ENCODE measurements at regions not wholly inside any gene's neighbourhood (a gene's known extent, or its start where the extent isn't known, plus 50 kb on each side); places are given as distances from the start of the nearest gene placed in this dataset.

- DNase-seq, result no peak
These were observed 302.7 kb upstream of the ARPP21 start for GRCh38 chr3:35336601-35337000.

GRCh38 chr3:35338186-35338585 lies 301.1 kb upstream of the ARPP21 start:
- no peak for DNase-seq

- DNase-seq, result no peak
These were observed 259.1 kb upstream of the ARPP21 start for GRCh38 chr3:35380196-35380595.

GRCh38 chr3:35383216-35383615 lies 256.1 kb upstream of the ARPP21 start:
- DNase-seq, result no peak

- DNase-seq, result no peak
These were observed 255.4 kb upstream of the ARPP21 start for GRCh38 chr3:35383719-35384555.

GRCh38 chr3:35385271-35385670 lies 254.1 kb upstream of the ARPP21 start:
- no peak for DNase-seq

- no peak for DNase-seq
These were observed 249.4 kb upstream of the ARPP21 start for GRCh38 chr3:35389907-35390306.

- DNase-seq, result no peak
These were observed 247.1 kb upstream of the ARPP21 start for GRCh38 chr3:35392187-35392586.

- DNase-seq, result peak; percentile 57
These were observed 245.2 kb upstream of the ARPP21 start for GRCh38 chr3:35393901-35394799.

GRCh38 chr3:35394905-35395304 lies 244.4 kb upstream of the ARPP21 start:
- no peak for DNase-seq

GRCh38 chr3:35401671-35402070 lies 237.7 kb upstream of the ARPP21 start:
- DNase-seq, result no peak

- DNase-seq, result no peak
These were observed 234.8 kb upstream of the ARPP21 start for GRCh38 chr3:35404571-35404970.

- no peak for DNase-seq
These were observed 230.4 kb upstream of the ARPP21 start for GRCh38 chr3:35408882-35409281.

- no peak for DNase-seq
These were observed 229.3 kb upstream of the ARPP21 start for GRCh38 chr3:35409991-35410390.

- no peak for DNase-seq
These were observed 225.8 kb upstream of the ARPP21 start for GRCh38 chr3:35413483-35413882.

GRCh38 chr3:35417080-35417479 lies 222.2 kb upstream of the ARPP21 start:
- no peak for DNase-seq

GRCh38 chr3:35422101-35422500 lies 217.2 kb upstream of the ARPP21 start:
- no peak for DNase-seq

- no peak for DNase-seq
These were observed 216.3 kb upstream of the ARPP21 start for GRCh38 chr3:35422836-35423601.

GRCh38 chr3:35426366-35426958 lies 212.9 kb upstream of the ARPP21 start:
- DNase-seq, result no peak

- no peak for DNase-seq
These were observed 201.9 kb upstream of the ARPP21 start for GRCh38 chr3:35437381-35437780.

GRCh38 chr3:35438101-35438500 lies 201.2 kb upstream of the ARPP21 start:
- no peak for DNase-seq

GRCh38 chr3:35439663-35440062 lies 199.7 kb upstream of the ARPP21 start:
- DNase-seq, result no peak

GRCh38 chr3:35440826-35441225 lies 198.5 kb upstream of the ARPP21 start:
- DNase-seq, result no peak

All from left hindlimb (tissue), 1 donor.